ENCODE measurements at regions not wholly inside any gene's neighbourhood (a gene's known extent, or its start where the extent isn't known, plus 50 kb on each side); places are given as distances from the start of the nearest gene placed in this dataset.

DNA sequence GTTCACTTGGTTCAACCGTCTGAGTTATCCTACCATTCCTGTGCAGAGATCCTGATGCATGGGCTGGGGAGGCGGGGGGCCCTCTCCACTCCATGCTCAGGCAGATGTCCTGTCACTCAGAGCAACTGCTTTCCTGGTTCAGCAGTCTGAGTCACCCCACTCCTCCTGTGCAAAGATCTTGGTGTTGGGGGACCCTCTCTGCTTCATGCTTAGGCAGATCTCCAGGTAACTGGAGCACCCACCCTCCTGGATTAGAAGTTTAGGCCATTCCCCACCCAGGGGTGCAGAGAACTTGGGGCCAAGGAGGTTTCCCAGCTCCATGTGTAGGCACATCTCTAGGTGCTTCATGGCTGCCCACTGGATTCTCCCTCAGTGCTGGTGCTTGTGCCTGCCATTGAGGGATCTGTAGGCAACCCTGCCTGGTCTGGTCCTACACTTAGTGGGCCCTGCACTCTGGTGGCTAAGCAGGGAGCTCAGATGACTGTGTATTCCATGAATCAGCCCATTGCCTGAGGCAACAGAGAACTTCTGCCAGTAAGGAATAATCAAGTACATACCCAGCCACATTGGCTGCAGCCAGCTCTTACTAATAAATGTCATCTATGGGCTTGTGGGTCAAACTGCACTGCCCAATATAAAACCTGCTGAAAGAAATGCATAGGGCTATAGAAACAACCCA lies 465.4 kb upstream of the THBS1 start:
- TF ChIP-seq, protein P1, sequence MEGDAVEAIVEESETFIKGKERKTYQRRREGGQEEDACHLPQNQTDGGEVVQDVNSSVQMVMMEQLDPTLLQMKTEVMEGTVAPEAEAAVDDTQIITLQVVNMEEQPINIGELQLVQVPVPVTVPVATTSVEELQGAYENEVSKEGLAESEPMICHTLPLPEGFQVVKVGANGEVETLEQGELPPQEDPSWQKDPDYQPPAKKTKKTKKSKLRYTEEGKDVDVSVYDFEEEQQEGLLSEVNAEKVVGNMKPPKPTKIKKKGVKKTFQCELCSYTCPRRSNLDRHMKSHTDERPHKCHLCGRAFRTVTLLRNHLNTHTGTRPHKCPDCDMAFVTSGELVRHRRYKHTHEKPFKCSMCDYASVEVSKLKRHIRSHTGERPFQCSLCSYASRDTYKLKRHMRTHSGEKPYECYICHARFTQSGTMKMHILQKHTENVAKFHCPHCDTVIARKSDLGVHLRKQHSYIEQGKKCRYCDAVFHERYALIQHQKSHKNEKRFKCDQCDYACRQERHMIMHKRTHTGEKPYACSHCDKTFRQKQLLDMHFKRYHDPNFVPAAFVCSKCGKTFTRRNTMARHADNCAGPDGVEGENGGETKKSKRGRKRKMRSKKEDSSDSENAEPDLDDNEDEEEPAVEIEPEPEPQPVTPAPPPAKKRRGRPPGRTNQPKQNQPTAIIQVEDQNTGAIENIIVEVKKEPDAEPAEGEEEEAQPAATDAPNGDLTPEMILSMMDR (IDR thresholded peaks at IDR 0.05; ENCODE audit: low read length) = no peak
- TF ChIP-seq EZH2 (optimal IDR thresholded peaks at IDR 0.05; ENCODE audit: low read depth, low read length) = no peak

Measured in MM.1S (cell line).